CD14-positive monocyte (primary cell): ENCODE measurements at regions not wholly inside any gene's neighbourhood (a gene's known extent, or its start where the extent isn't known, plus 50 kb on each side); places are given as distances from the start of the nearest gene placed in this dataset.

ENCODE experiments used
- DNase-seq, 3 donors: peaks; one replicate each; pipeline ENCODE4 v3.0.0-alpha.2; 2011 to 2022
- H2AFZ ChIP-seq: 2 replicates; pipeline ENCODE4 v1.6.0; 2012; ENCODE audit warnings: mild to moderate bottlenecking, low read depth, low read length, inconsistent platforms; ENCODE audit not compliant: insufficient read depth, poor library complexity, severe bottlenecking
- H3K27ac ChIP-seq, 2 donors: 1 replicate in 1 of 2; 2 replicates in 1 of 2; pipeline ENCODE4 v1.5.1; 2012 to 2013; ENCODE audit warnings: low read length in 2 of 2, control low read depth in 1 of 2, inconsistent platforms in 1 of 2, low read depth in 1 of 2, mild to moderate bottlenecking in 1 of 2
- H3K27me3 ChIP-seq, 2 donors: one replicate each; pipeline versions ENCODE4 v1.6.0 to v1.6.1; 2011 to 2013; ENCODE audit warnings: low read length in 2 of 2; ENCODE audit not compliant: control insufficient read depth in 2 of 2, insufficient read depth in 2 of 2
- H3K36me3 ChIP-seq, 2 donors: replicated peaks in 1 of 2; 1 replicate in 1 of 2; 2 replicates in 1 of 2; pipeline versions ENCODE4 v1.5.1 to v1.6.1; 2012 to 2013; ENCODE audit warnings: low read length in 2 of 2, control low read depth in 1 of 2, inconsistent platforms in 1 of 2, mild to moderate bottlenecking in 1 of 2; ENCODE audit not compliant: insufficient read depth in 2 of 2, control insufficient read depth in 1 of 2
- H3K4me1 ChIP-seq, 2 donors: 1 replicate in 1 of 2; 2 replicates in 1 of 2; pipeline versions ENCODE4 v1.5.1 to v1.6.1; 2012 to 2013; ENCODE audit warnings: low read length in 2 of 2, control low read depth in 1 of 2, inconsistent platforms in 1 of 2, mild to moderate bottlenecking in 1 of 2, moderate library complexity in 1 of 2; ENCODE audit not compliant: insufficient read depth in 2 of 2, control insufficient read depth in 1 of 2
- H3K4me2 ChIP-seq: replicated peaks from 2 replicates; pipeline ENCODE3; 2012; ENCODE audit warnings: low read length, moderate library complexity, mild to moderate bottlenecking; ENCODE audit not compliant: poor library complexity, severe bottlenecking; ENCODE audit errors: extremely low read depth
- H3K4me3 ChIP-seq, 3 experiments: fragments of 200-600 bp in 1 of 3; sonication (generic) in 1 of 3; replicated peaks in 1 of 3; 1 replicate in 2 of 3; 2 replicates in 1 of 3; pipeline ENCODE4 v1.5.1; 2011 to 2013; ENCODE audit warnings: low read length in 3 of 3, mild to moderate bottlenecking in 3 of 3, control low read depth in 2 of 3, low read depth in 2 of 3, inconsistent platforms in 1 of 3, moderate library complexity in 1 of 3
- H3K79me2 ChIP-seq: 2 replicates; pipeline ENCODE4 v1.6.0; 2012; ENCODE audit warnings: mild to moderate bottlenecking, control low read depth, inconsistent platforms, low read length, moderate library complexity; ENCODE audit not compliant: insufficient read depth
- H3K9ac ChIP-seq: 2 replicates; pipeline ENCODE4 v1.6.0; 2017; ENCODE audit warnings: low read length, mild to moderate bottlenecking; ENCODE audit not compliant: insufficient read depth, poor library complexity, severe bottlenecking
- H3K9me3 ChIP-seq, 2 donors: replicated peaks in 1 of 2; 1 replicate in 1 of 2; 2 replicates in 1 of 2; pipeline versions ENCODE4 v1.5.1 to v1.6.1; 2012 to 2013; ENCODE audit warnings: low read length in 2 of 2, control low read depth in 1 of 2; ENCODE audit not compliant: control insufficient read depth in 1 of 2, insufficient read depth in 1 of 2
- H4K20me1 ChIP-seq: 2 replicates; pipeline ENCODE4 v1.6.0; 2012; ENCODE audit warnings: mild to moderate bottlenecking, low read length, control low read depth, moderate library complexity; ENCODE audit not compliant: insufficient read depth
- H3K27ac Mint-ChIP-seq, 7 donors: one replicate each; pipeline ENCODE4 v1.8.0; 2020; ENCODE audit warnings: mild to moderate bottlenecking in 7 of 7, mixed read lengths in 7 of 7, moderate library complexity in 6 of 7, inconsistent platforms in 2 of 7
- H3K27me3 Mint-ChIP-seq, 3 donors: one replicate each; pipeline ENCODE4 v1.8.0; 2021 to 2022; ENCODE audit warnings: low read depth in 3 of 3, mild to moderate bottlenecking in 3 of 3, mixed read lengths in 3 of 3, moderate library complexity in 3 of 3, inconsistent platforms in 1 of 3
- H3K36me3 Mint-ChIP-seq, 2 donors: one replicate each; pipeline ENCODE4 v1.8.0; 2020; ENCODE audit warnings: mixed read lengths in 2 of 2, inconsistent platforms in 1 of 2, mild to moderate bottlenecking in 1 of 2
- H3K4me1 Mint-ChIP-seq: one replicate; pipeline ENCODE4 v1.8.0; 2020; ENCODE audit warnings: mild to moderate bottlenecking, mixed read lengths
- H3K4me3 Mint-ChIP-seq, 2 donors: one replicate each; pipeline ENCODE4 v1.8.0; 2020; ENCODE audit warnings: mild to moderate bottlenecking in 2 of 2, mixed read lengths in 2 of 2, moderate library complexity in 1 of 2
- H3K9me3 Mint-ChIP-seq, 7 donors: one replicate each; pipeline ENCODE4 v1.8.0; 2020 to 2022; ENCODE audit warnings: mixed read lengths in 7 of 7, mild to moderate bottlenecking in 6 of 7, moderate library complexity in 6 of 7, inconsistent platforms in 2 of 7
- CTCF ChIP-seq: fragments of 200-600 bp; IDR thresholded peaks from one replicate; pipeline ENCODE4 v1.8.0; 2022; ENCODE audit warnings: antibody characterized with exemption, mild to moderate bottlenecking
- WGBS: methylation state at CpG from one replicate; pipeline ENCODE4 v1.1.5; 2013; ENCODE audit warnings: missing lambda C conversion rate; ENCODE audit not compliant: insufficient coverage; 5-methylcytosine and 5-hydroxymethylcytosine counted together
- intact Hi-C, 2 donors: fragments of 100-400 bp; cut with micrococcal nuclease; formaldehyde crosslinking; loops; one replicate each; pipeline versions ENCODE4 v1.15.0 to v1.15.1; 2023

GRCh38 chr12:108069651-108070165, 59.4 kb upstream of the WSCD2 start:
- WGBS: 94% methylated on average over 2 of the region's 5 CpGs
- H3K79me2 ChIP-seq: no peaks in the 10 kb centered on the region
- Mint-ChIP-seq H3K4me3 (no peak overlapping the region), H3K27me3 (peaks cover 5 to 18% (median 13%) of the 10 kb centered on the region in 3 donors), H3K9me3 (peaks cover 0 to 3% (median 0%) of the 10 kb centered on the region in 7 donors), H3K4me1 (no peaks in the 10 kb centered on the region), H3K36me3 (no peaks in the 10 kb centered on the region), H3K27ac (no peak overlapping the region)
- no peak overlapping the region for H3K9ac ChIP-seq
- H3K27me3 ChIP-seq: peaks cover 0 to 2% of the 10 kb centered on the region in 2 donors
- no peak overlapping the region for H3K27ac ChIP-seq
- intact Hi-C loops: no loop called here
- H3K4me3 ChIP-seq: no peak overlapping the region
- H3K9me3 ChIP-seq: no peaks in the 10 kb centered on the region
- no peak overlapping the region for H3K4me2 ChIP-seq
- H4K20me1 ChIP-seq: no peaks in the 10 kb centered on the region
- no peaks in the 10 kb centered on the region for H3K4me1 ChIP-seq
- no peak for TF ChIP-seq CTCF
- no peak for DNase-seq
- H3K36me3 ChIP-seq: no peaks in the 10 kb centered on the region
- no peak overlapping the region for H2AFZ ChIP-seq

- H3K27me3 Mint-ChIP-seq: peaks cover 9 to 14% (median 9%) of the 10 kb centered on the region in 3 donors
- H3K4me3 ChIP-seq: no peak overlapping the region
These were observed 53.5 kb upstream of the WSCD2 start for GRCh38 chr12:108075561-108075960.

More at GRCh38 chr12:108075561-108075960, 53.5 kb upstream of the WSCD2 start:
- H3K9ac ChIP-seq: no peak overlapping the region
- no peak for TF ChIP-seq CTCF
- no peak for DNase-seq
- no peaks in the 10 kb centered on the region for H3K36me3 Mint-ChIP-seq
- no peak overlapping the region for H3K27ac ChIP-seq
- H3K4me3 Mint-ChIP-seq: no peak overlapping the region
- peaks cover 0 to 2% of the 10 kb centered on the region in 2 donors for H3K27me3 ChIP-seq
- intact Hi-C loops: no loop called here
- peaks cover 0 to 3% (median 0%) of the 10 kb centered on the region in 7 donors for H3K9me3 Mint-ChIP-seq
- no peak overlapping the region for H2AFZ ChIP-seq
- H3K36me3 ChIP-seq: no peaks in the 10 kb centered on the region
- H3K79me2 ChIP-seq: no peaks in the 10 kb centered on the region
- no peaks in the 10 kb centered on the region for H4K20me1 ChIP-seq
- no peaks in the 10 kb centered on the region for H3K4me1 ChIP-seq
- H3K4me1 Mint-ChIP-seq: no peaks in the 10 kb centered on the region
- no peak overlapping the region for H3K4me2 ChIP-seq
- no peaks in the 10 kb centered on the region for H3K9me3 ChIP-seq
- WGBS: no CpG with 5 or more reads among the region's 3 CpGs
- H3K27ac Mint-ChIP-seq: no peak overlapping the region
